Thyroid gland (tissue), 4 donors: ENCODE measurements at regions not wholly inside any gene's neighbourhood (a gene's known extent, or its start where the extent isn't known, plus 50 kb on each side); places are given as distances from the start of the nearest gene placed in this dataset.

Experiments used
- POLR2A ChIP-seq, 2 donors: fragments of 450-650 bp; IDR thresholded peaks; one replicate each; pipeline ENCODE4 v1.6.1; 2017; ENCODE audit warnings: antibody characterized with exemption in 2 of 2, mild to moderate bottlenecking in 2 of 2, moderate library complexity in 1 of 2
- TF ChIP-seq, protein P1 (sequence below), 6 experiments: fragments of 200-600 bp in 3 of 6; fragments of 450-650 bp in 3 of 6; sonication (generic) in 3 of 6; IDR thresholded peaks; one replicate each; pipeline ENCODE4 v1.5.1; 2016 to 2019; ENCODE audit warnings: antibody characterized with exemption in 6 of 6, mild to moderate bottlenecking in 2 of 6, inconsistent platforms in 1 of 6, moderate library complexity in 1 of 6

DNA sequence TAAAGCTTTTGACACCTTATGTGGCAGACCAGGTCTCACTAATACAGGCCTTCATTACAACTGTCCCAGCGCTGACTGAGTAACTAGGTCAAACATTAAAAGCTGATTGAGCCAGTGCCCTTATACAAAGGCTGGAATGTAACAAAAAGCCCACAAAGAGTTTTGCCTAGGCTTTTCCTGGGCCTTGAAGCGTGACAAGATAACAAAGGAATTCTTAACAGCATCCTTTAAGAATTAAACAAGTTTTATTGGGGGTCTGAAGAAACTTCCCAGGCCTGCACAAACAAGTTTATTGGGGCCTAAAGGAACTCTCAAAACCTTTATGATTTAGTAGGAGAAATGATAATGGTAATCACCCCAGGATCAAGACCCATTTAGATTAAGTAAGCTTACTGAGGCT lies 267.6 kb upstream of the FAM83B start:
- TF ChIP-seq, protein P1, sequence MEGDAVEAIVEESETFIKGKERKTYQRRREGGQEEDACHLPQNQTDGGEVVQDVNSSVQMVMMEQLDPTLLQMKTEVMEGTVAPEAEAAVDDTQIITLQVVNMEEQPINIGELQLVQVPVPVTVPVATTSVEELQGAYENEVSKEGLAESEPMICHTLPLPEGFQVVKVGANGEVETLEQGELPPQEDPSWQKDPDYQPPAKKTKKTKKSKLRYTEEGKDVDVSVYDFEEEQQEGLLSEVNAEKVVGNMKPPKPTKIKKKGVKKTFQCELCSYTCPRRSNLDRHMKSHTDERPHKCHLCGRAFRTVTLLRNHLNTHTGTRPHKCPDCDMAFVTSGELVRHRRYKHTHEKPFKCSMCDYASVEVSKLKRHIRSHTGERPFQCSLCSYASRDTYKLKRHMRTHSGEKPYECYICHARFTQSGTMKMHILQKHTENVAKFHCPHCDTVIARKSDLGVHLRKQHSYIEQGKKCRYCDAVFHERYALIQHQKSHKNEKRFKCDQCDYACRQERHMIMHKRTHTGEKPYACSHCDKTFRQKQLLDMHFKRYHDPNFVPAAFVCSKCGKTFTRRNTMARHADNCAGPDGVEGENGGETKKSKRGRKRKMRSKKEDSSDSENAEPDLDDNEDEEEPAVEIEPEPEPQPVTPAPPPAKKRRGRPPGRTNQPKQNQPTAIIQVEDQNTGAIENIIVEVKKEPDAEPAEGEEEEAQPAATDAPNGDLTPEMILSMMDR (IDR thresholded peaks at IDR 0.05) = no peak
- TF ChIP-seq POLR2A (IDR thresholded peaks at IDR 0.05) = no peak
